ENCODE measurements at regions not wholly inside any gene's neighbourhood (a gene's known extent, or its start where the extent isn't known, plus 50 kb on each side); places are given as distances from the start of the nearest gene placed in this dataset.

- no peak for TF ChIP-seq CTCF (IDR thresholded peaks at IDR 0.05)
- no peak overlapping the region for H3K27ac Mint-ChIP-seq (ENCODE audit: unreplicated experiment)
- DNase-seq (ENCODE audit: extremely low spot score, unreplicated experiment): no peak
- no peaks in the 10 kb centered on the region for H3K36me3 Mint-ChIP-seq (ENCODE audit: unreplicated experiment)
- H3K9me3 Mint-ChIP-seq (ENCODE audit: unreplicated experiment): peaks cover 10% of the 10 kb centered on the region
- no peaks in the 10 kb centered on the region for H3K27me3 Mint-ChIP-seq (ENCODE audit: unreplicated experiment)
- H3K4me1 Mint-ChIP-seq (ENCODE audit: unreplicated experiment): no peaks in the 10 kb centered on the region
- H3K4me3 Mint-ChIP-seq (ENCODE audit: unreplicated experiment): no peak overlapping the region
Measured at GRCh38 chr2:16003809-16004208, 63.5 kb downstream of the MYCN start.

GRCh38 chr2:16003152-16003551 is 62.8 kb downstream of the MYCN start:
- H3K9me3 Mint-ChIP-seq (ENCODE audit: unreplicated experiment): peaks cover 10% of the 10 kb centered on the region
- no peaks in the 10 kb centered on the region for H3K27me3 Mint-ChIP-seq (ENCODE audit: unreplicated experiment)
- H3K4me1 Mint-ChIP-seq (ENCODE audit: unreplicated experiment): no peaks in the 10 kb centered on the region
- TF ChIP-seq CTCF (IDR thresholded peaks at IDR 0.05): no peak
- no peak overlapping the region for H3K27ac Mint-ChIP-seq (ENCODE audit: unreplicated experiment)
- H3K36me3 Mint-ChIP-seq (ENCODE audit: unreplicated experiment): no peaks in the 10 kb centered on the region
- no peak overlapping the region for H3K4me3 Mint-ChIP-seq (ENCODE audit: unreplicated experiment)
- DNase-seq (ENCODE audit: extremely low spot score, unreplicated experiment): no peak

DNA sequence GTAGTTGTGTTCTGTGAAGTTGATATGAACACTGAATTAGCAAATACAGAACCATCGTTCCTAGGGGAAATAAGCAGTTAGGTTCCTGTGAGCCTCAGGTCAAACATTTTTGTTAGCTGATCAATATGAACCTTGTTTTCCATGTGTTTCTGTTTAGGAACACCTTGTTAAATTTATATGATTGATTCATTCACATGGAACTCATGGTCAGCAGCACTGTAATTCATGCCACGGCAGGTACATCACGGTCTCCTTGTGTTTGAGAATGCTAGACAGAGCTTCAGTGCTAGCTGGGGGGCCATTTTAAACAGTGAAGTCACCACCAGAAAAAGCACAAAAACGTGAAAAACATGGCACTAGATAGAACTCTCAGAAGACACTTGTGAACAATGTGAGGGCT is 62.2 kb downstream of the MYCN start:
- no peak for DNase-seq (ENCODE audit: extremely low spot score, unreplicated experiment)
- H3K36me3 Mint-ChIP-seq (ENCODE audit: unreplicated experiment): no peaks in the 10 kb centered on the region
- no peak for TF ChIP-seq CTCF (IDR thresholded peaks at IDR 0.05)
- peaks cover 10% of the 10 kb centered on the region for H3K9me3 Mint-ChIP-seq (ENCODE audit: unreplicated experiment)
- no peaks in the 10 kb centered on the region for H3K4me1 Mint-ChIP-seq (ENCODE audit: unreplicated experiment)
- no peaks in the 10 kb centered on the region for H3K27me3 Mint-ChIP-seq (ENCODE audit: unreplicated experiment)
- no peak overlapping the region for H3K27ac Mint-ChIP-seq (ENCODE audit: unreplicated experiment)
- no peak overlapping the region for H3K4me3 Mint-ChIP-seq (ENCODE audit: unreplicated experiment)

DNA sequence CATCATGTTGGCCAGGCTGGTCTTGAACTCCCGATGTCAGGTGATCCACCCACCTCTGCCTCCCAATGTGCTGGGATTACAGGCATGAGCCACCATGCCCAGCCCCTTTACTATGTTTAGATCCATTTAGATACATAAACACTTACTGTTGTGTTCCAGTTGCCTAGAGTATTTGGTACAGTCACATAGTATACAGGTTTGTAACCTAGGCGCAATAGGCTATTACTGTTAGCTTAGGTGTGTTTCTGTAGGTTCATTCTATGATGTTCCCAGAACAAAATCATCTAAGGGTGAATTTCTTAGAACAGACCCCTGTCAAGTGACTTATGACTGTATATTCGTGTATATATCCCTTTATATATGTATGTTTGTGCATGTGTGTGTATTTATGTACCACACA is 61.8 kb downstream of the MYCN start:
- no peak for DNase-seq (ENCODE audit: extremely low spot score, unreplicated experiment)
- no peak overlapping the region for H3K27ac Mint-ChIP-seq (ENCODE audit: unreplicated experiment)
- no peaks in the 10 kb centered on the region for H3K4me1 Mint-ChIP-seq (ENCODE audit: unreplicated experiment)
- H3K9me3 Mint-ChIP-seq (ENCODE audit: unreplicated experiment): peaks cover 10% of the 10 kb centered on the region
- H3K4me3 Mint-ChIP-seq (ENCODE audit: unreplicated experiment): no peak overlapping the region
- no peaks in the 10 kb centered on the region for H3K36me3 Mint-ChIP-seq (ENCODE audit: unreplicated experiment)
- no peaks in the 10 kb centered on the region for H3K27me3 Mint-ChIP-seq (ENCODE audit: unreplicated experiment)
- no peak for TF ChIP-seq CTCF (IDR thresholded peaks at IDR 0.05)

GRCh38 chr2:16000642-16001041 is 60.3 kb downstream of the MYCN start:
- no peak for TF ChIP-seq CTCF (IDR thresholded peaks at IDR 0.05)
- H3K36me3 Mint-ChIP-seq (ENCODE audit: unreplicated experiment): no peaks in the 10 kb centered on the region
- H3K9me3 Mint-ChIP-seq (ENCODE audit: unreplicated experiment): peaks cover 10% of the 10 kb centered on the region
- DNase-seq (ENCODE audit: extremely low spot score, unreplicated experiment): no peak
- no peak overlapping the region for H3K27ac Mint-ChIP-seq (ENCODE audit: unreplicated experiment)
- H3K4me1 Mint-ChIP-seq (ENCODE audit: unreplicated experiment): no peaks in the 10 kb centered on the region
- no peaks in the 10 kb centered on the region for H3K27me3 Mint-ChIP-seq (ENCODE audit: unreplicated experiment)
- no peak overlapping the region for H3K4me3 Mint-ChIP-seq (ENCODE audit: unreplicated experiment)

Data from osteocyte (in vitro differentiated cells).